SU-DHL-6 (cell line): ENCODE measurements at regions not wholly inside any gene's neighbourhood (a gene's known extent, or its start where the extent isn't known, plus 50 kb on each side); places are given as distances from the start of the nearest gene placed in this dataset.

Experiments
- H2AFZ ChIP-seq: fragments of 200-600 bp; sonication (generic); 2 replicates; pipeline ENCODE4 v1.6.1; 2014; ENCODE audit warnings: low read depth, mild to moderate bottlenecking, moderate library complexity, mixed read lengths, antibody characterized with exemption, low read length; ENCODE audit not compliant: severe bottlenecking
- H3F3A ChIP-seq: fragments of 200-600 bp; shearing (Covaris generic); 2 replicates; pipeline ENCODE4 v1.6.0; 2016; ENCODE audit warnings: antibody characterized with exemption, mild to moderate bottlenecking; ENCODE audit not compliant: insufficient read depth
- H3K27ac ChIP-seq: fragments of 200-600 bp; sonication (generic); 2 replicates; pipeline ENCODE4 v1.5.1; 2016; ENCODE audit warnings: low read depth, mild to moderate bottlenecking, low read length, moderate library complexity, mixed read lengths
- H3K27me3 ChIP-seq: fragments of 200-600 bp; sonication (generic), shearing (Covaris generic); 2 replicates; pipeline ENCODE4 v1.6.0; 2014; ENCODE audit warnings: mild to moderate bottlenecking, low read length
- H3K36me3 ChIP-seq: fragments of 200-600 bp; sonication (generic); 2 replicates; pipeline ENCODE4 v1.6.1; 2014; ENCODE audit warnings: mild to moderate bottlenecking, low read length, mixed read lengths
- H3K4me2 ChIP-seq: fragments of 300-600, 200-600 bp; shearing (Covaris generic), sonication (generic); 2 replicates; pipeline ENCODE4 v1.6.0; 2014; ENCODE audit warnings: low read length, low read depth, mild to moderate bottlenecking; ENCODE audit not compliant: poor library complexity, severe bottlenecking
- H3K4me3 ChIP-seq: fragments of 200-600 bp; sonication (generic); 2 replicates; pipeline ENCODE4 v1.5.1; 2014; ENCODE audit warnings: antibody characterized with exemption, low read length, mild to moderate bottlenecking, mixed read lengths; ENCODE audit not compliant: insufficient read depth, poor library complexity, severe bottlenecking
- H3K79me2 ChIP-seq: fragments of 200-600 bp; sonication (generic); 2 replicates; pipeline ENCODE4 v1.6.1; 2014; ENCODE audit warnings: mild to moderate bottlenecking, low read length, moderate library complexity; ENCODE audit not compliant: insufficient read depth
- H3K9ac ChIP-seq: fragments of 200-600 bp; sonication (generic); 2 replicates; pipeline ENCODE4 v1.7.0; 2014; ENCODE audit warnings: mild to moderate bottlenecking, low read length
- H3K9me2 ChIP-seq: fragments of 200-600 bp; sonication (generic); replicated peaks from 2 replicates; pipeline ENCODE4 v1.6.1; 2014; ENCODE audit warnings: low read length; ENCODE audit not compliant: insufficient read depth
- H3K9me3 ChIP-seq: fragments of 200-600 bp; sonication (generic); 2 replicates; pipeline ENCODE4 v1.6.1; 2014; ENCODE audit warnings: low read length, mixed read lengths; ENCODE audit not compliant: insufficient read depth
- H4K20me1 ChIP-seq: fragments of 200-600 bp; sonication (generic); 2 replicates; pipeline ENCODE4 v1.6.1; 2014; ENCODE audit warnings: low read depth, mild to moderate bottlenecking, antibody characterized with exemption, low read length, moderate library complexity, mixed read lengths
- CTCF ChIP-seq: fragments of 200-600 bp; sonication (generic); IDR thresholded peaks from one replicate; pipeline ENCODE4 v1.5.1; 2017; ENCODE audit warnings: antibody characterized with exemption, mild to moderate bottlenecking, low read length, moderate library complexity; ENCODE audit not compliant: insufficient read depth, poor library complexity, severe bottlenecking
- EZH2phosphoT487 ChIP-seq: fragments of 200-600 bp; sonication (generic), shearing (Covaris generic); conservative IDR thresholded peaks from 2 replicates; pipeline ENCODE4 v1.6.1; 2018; ENCODE audit warnings: mild to moderate bottlenecking, antibody characterized with exemption, low read length, moderate library complexity, mixed read lengths

GRCh38 chr14:100401792-100402191 lies 78.7 kb downstream of the SLC25A47 start:
- Histone ChIP-seq H3K4me2 (no peak overlapping the region), H3K9me2 (no peaks in the 10 kb centered on the region), H3K4me3 (no peak overlapping the region), H3K27me3 (no peaks in the 10 kb centered on the region), H3K9me3 (no peaks in the 10 kb centered on the region), H3K27ac (no peak overlapping the region), H2AFZ (no peak overlapping the region), H3K36me3 (no peaks in the 10 kb centered on the region), H3F3A (no peaks in the 10 kb centered on the region), H3K9ac (no peak overlapping the region), H4K20me1 (peaks cover 5% of the 10 kb centered on the region), H3K79me2 (no peaks in the 10 kb centered on the region)
- TF ChIP-seq EZH2phosphoT487 (no peak), CTCF (no peak)

- Histone ChIP-seq H3K27ac (no peak overlapping the region), H3K4me3 (no peak overlapping the region), H3F3A (no peaks in the 10 kb centered on the region), H3K9me3 (no peaks in the 10 kb centered on the region), H3K9me2 (no peaks in the 10 kb centered on the region), H4K20me1 (peaks cover 5% of the 10 kb centered on the region), H3K9ac (no peak overlapping the region), H3K36me3 (no peaks in the 10 kb centered on the region), H3K27me3 (no peaks in the 10 kb centered on the region), H3K4me2 (no peak overlapping the region), H2AFZ (no peak overlapping the region), H3K79me2 (no peaks in the 10 kb centered on the region)
- no peak for TF ChIP-seq CTCF
- no peak for TF ChIP-seq EZH2phosphoT487
These were observed 79.5 kb downstream of the SLC25A47 start for GRCh38 chr14:100402631-100403030.

GRCh38 chr14:100403105-100403504 lies 80.0 kb downstream of the SLC25A47 start:
- no peaks in the 10 kb centered on the region for H3F3A ChIP-seq
- no peak overlapping the region for H2AFZ ChIP-seq
- no peaks in the 10 kb centered on the region for H3K79me2 ChIP-seq
- peaks cover 4% of the 10 kb centered on the region for H4K20me1 ChIP-seq
- no peak overlapping the region for H3K27ac ChIP-seq
- H3K9me2 ChIP-seq: no peaks in the 10 kb centered on the region
- TF ChIP-seq EZH2phosphoT487 (no peak), CTCF (no peak)
- H3K36me3 ChIP-seq: no peaks in the 10 kb centered on the region
- no peak overlapping the region for H3K4me2 ChIP-seq
- H3K9me3 ChIP-seq: no peaks in the 10 kb centered on the region
- H3K27me3 ChIP-seq: no peaks in the 10 kb centered on the region
- H3K4me3 ChIP-seq: no peak overlapping the region
- H3K9ac ChIP-seq: no peak overlapping the region

GRCh38 chr14:100403802-100404365 lies 80.7 kb downstream of the SLC25A47 start:
- Histone ChIP-seq H3K9ac (no peak overlapping the region), H3K36me3 (no peaks in the 10 kb centered on the region), H3K27ac (no peak overlapping the region), H3K27me3 (no peaks in the 10 kb centered on the region), H3F3A (no peaks in the 10 kb centered on the region), H2AFZ (no peak overlapping the region), H3K9me3 (no peaks in the 10 kb centered on the region), H3K4me2 (no peak overlapping the region), H4K20me1 (no peaks in the 10 kb centered on the region; the same call in 1 of the 2 replicates), H3K79me2 (no peaks in the 10 kb centered on the region), H3K4me3 (no peak overlapping the region), H3K9me2 (no peaks in the 10 kb centered on the region)
- TF ChIP-seq EZH2phosphoT487: no peak
- TF ChIP-seq CTCF: no peak
